ENCODE measurements at regions not wholly inside any gene's neighbourhood (a gene's known extent, or its start where the extent isn't known, plus 50 kb on each side); places are given as distances from the start of the nearest gene placed in this dataset.

DNA sequence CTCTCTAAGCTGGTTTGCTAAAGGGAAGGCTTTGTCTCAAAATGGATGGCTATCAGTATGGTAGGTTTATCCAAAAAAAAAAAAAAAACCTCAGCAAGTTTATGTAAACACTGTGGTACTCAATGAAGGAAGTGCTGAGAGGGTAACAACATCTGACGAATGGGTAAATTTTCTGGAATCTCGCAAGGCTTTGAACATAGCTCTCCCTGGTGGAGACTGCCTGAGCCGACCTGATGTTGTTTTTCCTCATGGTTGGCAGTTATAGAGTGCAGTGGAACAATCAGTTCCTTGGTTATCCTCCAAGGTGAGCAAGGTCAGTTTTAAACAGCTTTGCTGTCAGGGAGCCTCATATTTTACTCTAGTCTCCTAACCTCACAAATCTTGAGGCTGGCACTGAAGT, 94.6 kb downstream of the ZPLD1 start:
- DNase-seq (ENCODE audit: low read depth in 2 of 3, low spot score in 1 of 3): no peak

DNA sequence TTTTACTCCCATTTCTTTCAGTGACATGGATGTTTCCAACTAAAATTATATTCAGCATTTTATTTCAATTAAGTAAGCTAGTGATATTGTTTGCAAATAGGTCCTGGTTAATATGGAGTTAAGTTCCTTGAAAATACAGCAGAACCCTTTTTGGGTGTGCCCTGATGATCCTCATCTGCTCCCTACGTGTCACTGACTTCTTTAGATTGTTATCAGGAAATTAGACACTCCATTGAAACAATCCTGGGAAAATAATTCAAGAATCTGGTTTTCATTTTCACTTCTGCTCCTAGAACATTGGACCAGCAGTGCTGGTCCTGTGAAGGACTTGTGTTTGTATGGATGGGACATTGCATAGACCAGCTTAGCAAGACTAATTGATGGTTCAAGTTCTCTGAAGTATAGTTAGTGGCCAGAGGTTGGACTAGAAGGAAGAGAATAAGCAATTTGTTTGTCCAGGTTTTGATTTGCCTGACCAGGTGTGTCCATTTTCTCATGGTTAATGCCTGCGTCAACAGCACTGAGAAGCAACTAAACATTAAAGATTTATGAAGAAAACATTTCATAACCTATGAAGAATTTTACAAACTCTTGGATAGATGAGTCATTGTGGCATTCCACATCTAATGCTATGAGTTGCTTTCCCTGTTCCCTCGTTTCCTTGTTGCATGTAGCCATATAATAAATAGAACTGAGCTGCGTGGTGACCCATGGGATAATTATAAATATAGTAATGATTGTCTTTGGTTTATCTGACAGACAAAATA, 95.8 kb downstream of the ZPLD1 start:
- DNase-seq (ENCODE audit: low read depth in 2 of 3, low spot score in 1 of 3): no peak

GRCh38 chr3:102531686-102532085, 96.9 kb downstream of the ZPLD1 start:
- no peak for DNase-seq (ENCODE audit: low read depth in 2 of 3, low spot score in 1 of 3)

GRCh38 chr3:102532901-102533300, 98.1 kb downstream of the ZPLD1 start:
- DNase-seq (ENCODE audit: low read depth in 2 of 3, low spot score in 1 of 3): no peak

DNA sequence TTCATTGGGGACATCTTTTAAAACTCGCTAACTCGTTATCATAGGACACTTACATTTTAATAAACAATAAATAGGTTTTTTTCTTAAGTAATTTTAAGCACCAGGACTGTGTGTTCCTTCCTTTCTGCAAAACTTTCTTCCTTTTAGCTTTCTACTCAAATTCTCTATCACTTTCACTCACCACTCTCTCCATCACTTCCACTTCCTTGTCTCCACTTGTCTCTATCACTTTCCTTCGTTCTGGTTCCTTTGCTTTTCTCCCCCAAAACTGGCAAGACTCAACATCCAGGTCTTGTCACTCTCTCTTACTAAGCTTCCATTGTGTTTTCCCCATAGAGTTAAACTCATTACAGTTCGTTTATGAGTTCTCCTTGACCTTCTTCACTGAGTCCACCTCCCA, 99.0 kb downstream of the ZPLD1 start:
- no peak for DNase-seq (ENCODE audit: low read depth in 2 of 3, low spot score in 1 of 3)

DNA sequence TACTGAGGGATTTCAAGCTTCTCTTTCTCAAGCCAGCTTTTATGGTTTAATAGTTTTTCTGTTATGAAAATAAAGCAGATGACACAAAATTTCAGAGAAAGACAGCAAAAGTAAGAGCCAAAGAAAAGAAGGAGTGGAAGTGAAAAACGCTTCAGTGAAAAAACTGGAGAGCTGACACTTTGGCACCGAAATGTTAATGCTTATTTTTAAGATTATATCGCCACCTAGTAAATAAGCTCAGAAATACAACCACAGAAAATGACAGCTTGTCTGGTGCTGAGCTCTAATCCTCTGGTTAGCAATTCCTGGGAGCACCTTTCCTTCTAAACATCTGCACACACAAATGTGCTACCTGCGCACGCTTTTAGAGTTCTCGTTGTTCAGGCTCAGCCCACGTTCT, 101.6 kb downstream of the ZPLD1 start:
- no peak for DNase-seq (ENCODE audit: low read depth in 2 of 3, low spot score in 1 of 3)

DNA sequence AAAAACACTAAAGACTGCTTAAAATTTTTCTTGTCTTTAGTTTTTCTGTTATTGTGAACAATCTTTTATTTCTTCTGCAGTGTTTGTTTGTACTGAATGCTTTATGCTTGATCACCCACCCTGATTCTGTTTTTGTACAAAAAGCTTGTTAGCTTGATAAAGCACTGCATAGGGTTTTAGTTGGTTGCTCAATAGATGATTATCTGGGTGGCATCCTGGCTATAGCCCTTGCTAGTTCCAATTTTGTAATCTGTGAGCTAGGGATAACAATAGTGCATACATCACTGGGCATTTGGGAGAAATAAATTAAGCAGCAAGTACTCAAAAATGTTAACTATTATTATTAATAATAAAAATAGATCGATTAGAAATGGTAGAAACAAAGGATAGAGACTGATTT, 102.3 kb downstream of the ZPLD1 start:
- no peak for DNase-seq (ENCODE audit: low read depth in 2 of 3, low spot score in 1 of 3)

DNA sequence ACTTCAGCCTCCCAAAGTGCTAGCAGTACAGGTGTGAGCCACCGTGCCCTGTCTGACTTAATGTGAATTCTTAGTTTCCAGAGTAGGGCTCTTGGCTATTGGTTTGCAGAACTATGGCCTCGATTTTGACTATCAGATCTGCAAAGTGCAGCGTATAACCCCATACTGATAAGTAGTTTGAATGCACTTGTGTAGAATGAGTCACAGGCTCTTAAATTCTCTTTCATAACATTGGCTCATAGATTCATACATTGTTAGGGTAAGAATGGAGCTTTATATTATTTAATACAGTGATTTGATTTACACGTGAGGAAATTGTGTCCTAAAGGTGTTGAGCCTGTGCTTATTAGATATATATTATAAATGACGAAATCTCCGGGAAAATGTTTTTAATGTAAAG, 109.9 kb downstream of the ZPLD1 start:
- no peak for DNase-seq (ENCODE audit: low read depth in 2 of 3, low spot score in 1 of 3)

DNA sequence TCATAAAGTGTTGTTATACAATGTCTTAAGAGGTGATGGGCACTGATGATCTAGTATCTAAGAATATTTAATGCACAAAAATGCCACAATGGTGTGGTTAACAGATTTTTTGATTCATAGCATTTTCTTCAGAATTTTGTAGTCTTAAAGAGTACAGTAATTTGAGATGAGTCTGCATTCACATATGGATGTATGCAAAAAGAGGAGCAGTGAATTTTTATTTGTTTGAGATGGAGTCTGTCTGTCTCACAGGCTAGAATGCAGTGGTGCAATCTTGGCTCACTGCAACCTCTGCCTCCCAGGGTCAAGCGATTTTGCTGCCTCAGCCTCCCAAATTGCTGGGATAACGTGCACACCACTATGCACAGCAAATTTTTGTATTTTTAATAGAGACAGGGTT, 110.5 kb downstream of the ZPLD1 start:
- no peak for DNase-seq (ENCODE audit: low read depth in 2 of 3, low spot score in 1 of 3)

DNA sequence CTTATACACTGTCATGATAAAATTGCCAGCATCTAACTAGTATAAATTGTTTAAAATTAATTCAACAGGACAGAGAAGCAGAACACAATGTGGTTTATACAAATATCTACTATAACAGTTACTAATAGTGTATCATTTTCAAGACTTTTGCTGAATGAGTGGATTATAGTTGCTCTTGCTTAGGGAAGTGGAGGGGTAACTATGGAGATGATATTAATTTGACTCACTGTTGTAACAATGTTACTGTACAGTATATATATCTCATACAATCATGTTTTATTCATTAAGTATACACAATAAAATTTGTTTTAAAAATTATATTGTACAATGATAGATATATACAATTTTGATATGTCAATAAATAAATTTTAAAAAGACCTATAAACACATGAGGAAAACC, 119.1 kb downstream of the ZPLD1 start:
- DNase-seq (ENCODE audit: low read depth in 2 of 3, low spot score in 1 of 3): no peak

DNA sequence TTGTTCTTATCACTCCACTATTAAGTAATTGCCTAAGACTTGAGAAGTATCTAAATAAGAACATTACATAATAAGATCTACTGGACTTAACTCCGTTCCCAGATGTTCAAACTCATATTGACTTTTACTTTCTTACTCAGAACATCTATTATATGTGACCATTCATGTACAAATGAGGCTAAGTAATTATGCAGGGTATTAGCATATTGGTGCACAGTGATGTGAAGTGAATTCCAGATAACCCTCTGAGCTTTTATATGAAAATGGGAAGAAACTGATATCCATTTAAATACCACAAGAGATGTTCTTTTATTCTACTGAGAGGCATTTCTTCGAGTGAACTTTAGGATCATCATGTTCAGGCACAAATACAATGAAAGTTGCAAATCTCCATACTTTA, 135.7 kb downstream of the ZPLD1 start:
- no peak for DNase-seq (ENCODE audit: low read depth in 2 of 3, low spot score in 1 of 3)

- DNase-seq (ENCODE audit: low read depth in 2 of 3, low spot score in 1 of 3): no peak
Measured at GRCh38 chr3:102571006-102571405, 136.2 kb downstream of the ZPLD1 start.

DNA sequence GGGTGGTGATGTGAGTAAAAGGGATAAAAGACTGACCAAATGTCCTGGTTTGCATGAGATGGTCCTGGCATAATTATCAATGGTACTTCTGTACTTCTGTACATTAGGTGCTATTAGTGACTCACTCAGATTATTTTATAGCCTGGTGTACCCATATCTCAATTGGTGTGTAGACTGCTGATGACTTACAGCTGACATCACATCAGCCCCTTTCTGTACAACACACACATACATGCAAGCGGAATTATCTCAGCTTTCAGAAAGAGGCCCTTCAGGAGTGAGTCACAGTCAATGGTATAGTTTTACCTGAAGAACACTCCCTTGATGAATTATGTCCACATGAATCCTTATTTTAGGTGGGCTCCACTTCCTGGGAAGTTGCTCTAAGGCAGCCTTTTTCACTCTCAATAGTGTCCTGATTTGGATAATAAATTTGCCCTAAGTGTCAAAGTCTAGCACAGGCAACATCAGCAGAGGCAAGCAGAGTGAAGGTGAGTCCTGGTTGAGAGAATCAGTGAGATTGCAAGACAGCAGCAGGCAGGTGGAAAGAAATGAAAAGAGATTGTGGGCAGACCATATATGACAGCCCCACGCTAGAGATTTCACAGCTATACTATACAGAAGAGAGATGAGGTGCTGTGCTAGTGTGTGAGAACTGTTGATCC, 137.0 kb downstream of the ZPLD1 start:
- no peak for DNase-seq (ENCODE audit: low read depth in 2 of 3, low spot score in 1 of 3)

DNA sequence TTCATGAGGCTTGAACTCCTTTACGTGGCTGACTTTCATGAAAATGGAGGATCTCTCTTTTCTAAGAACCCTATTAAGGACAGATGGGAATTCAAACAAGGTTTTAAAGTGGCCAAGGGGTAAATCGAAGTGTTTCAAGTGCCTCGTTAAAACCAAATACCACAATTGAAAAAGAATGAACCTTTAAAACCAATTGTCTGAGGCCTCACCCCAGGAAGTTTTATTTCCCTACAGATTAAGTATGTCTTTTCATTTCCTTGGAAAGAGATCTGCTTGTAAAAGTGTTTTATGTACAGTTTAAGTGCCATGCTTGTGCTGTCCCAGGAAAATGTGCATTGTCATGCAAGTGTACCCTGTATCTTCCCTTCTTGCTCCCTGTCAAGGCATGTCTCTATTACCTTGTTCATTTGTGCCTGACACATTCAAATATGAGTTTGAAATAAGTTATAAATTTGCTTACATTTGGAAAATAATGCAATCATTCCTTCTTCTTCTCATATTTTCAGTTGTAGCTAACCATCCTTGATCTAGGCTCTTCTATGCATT, 138.7 kb downstream of the ZPLD1 start:
- no peak for DNase-seq (ENCODE audit: low read depth in 2 of 3, low spot score in 1 of 3)

- no peak for DNase-seq (ENCODE audit: low read depth in 2 of 3, low spot score in 1 of 3)
Measured at GRCh38 chr3:102574355-102574754, 139.5 kb downstream of the ZPLD1 start.

- no peak for DNase-seq (ENCODE audit: low read depth in 2 of 3, low spot score in 1 of 3)
Measured at GRCh38 chr3:102576651-102577050, 141.8 kb downstream of the ZPLD1 start.

DNA sequence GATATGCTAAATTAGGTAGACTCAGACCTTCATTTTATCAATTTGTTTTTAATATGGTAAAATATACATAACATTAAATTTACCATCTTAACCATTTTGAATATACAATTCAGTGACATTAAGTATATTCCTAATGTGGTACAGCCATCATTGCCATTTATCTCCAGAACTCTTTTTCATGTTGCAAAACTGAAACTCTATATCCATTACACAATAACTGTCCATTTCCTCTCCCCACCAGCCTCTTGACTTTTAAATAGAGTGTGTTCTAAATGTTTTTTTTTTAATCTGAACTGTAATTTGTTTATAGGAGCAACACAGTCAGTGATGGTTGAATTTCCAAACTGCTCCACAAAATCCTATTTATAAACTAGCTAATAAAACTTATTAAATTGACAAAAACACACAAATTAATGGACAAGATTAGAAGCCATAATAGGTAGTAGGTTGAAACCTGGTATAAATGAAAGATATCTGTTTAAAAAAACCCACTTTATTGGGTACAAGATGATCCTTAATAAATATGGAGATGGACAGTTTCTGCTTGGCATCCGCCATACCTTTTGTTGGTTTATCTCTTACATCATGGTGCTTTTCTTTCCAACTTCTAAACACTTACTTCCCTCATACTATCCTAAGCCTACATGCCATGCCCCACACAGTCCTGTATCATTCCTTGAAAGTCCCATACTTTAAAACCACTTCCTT, 142.4 kb downstream of the ZPLD1 start:
- no peak for DNase-seq (ENCODE audit: low read depth in 2 of 3, low spot score in 1 of 3)

DNA sequence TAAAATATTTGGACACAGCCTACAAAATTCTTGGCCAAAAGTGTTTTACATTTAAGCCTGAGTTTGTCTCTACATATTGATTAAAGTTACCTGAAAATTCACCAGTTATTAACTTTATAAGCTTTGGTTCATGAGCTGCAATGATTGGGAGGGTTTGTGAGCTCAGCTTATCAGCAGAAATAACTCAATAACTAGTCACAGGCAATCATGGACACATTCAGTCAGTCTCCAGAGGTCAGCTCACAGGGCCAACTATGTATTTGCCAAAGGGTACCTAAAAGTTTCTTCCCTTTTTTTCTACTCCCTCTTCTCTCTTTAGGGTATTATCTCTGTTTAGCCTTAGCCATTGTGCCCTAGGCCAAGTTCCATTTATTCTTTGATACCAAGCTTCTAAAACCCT, 145.9 kb downstream of the ZPLD1 start:
- DNase-seq (ENCODE audit: low read depth in 2 of 3, low spot score in 1 of 3): no peak

GRCh38 chr3:102586485-102586884, 151.7 kb downstream of the ZPLD1 start:
- no peak for DNase-seq (ENCODE audit: low read depth in 2 of 3, low spot score in 1 of 3)

GRCh38 chr3:102593812-102594602, 159.2 kb downstream of the ZPLD1 start:
- DNase-seq (ENCODE audit: low read depth in 2 of 3, low spot score in 1 of 3): no peak

DNA sequence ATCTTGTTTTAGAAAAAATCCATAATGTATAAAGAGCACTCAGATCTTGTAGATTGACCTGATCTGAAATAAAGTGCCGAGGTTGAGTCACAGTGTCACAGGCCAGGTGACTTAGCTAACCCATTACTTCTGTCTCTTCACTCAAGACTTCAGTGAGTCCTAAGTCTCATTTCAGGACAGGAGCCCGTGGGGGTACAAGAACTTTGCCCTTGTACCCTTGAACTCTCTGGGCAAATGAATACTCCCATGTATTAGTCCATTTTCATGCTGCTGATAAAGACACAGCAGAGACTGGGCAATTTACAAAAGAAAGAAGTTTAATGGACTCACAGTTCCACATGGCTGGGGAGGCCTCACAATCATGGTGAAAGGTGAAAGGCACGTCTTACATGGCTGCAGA, 160.2 kb downstream of the ZPLD1 start:
- DNase-seq (ENCODE audit: low read depth in 2 of 3, low spot score in 1 of 3): no peak

Data from stimulated activated CD4-positive, alpha-beta T cell treated with anti-CD3 and anti-CD28 coated beads, Interleukin-12 subunit alpha, Interleukin-12 subunit beta, amount 100 ng/mL, for 48 hours (primary cell).